ENCODE measurements at regions not wholly inside any gene's neighbourhood (a gene's known extent, or its start where the extent isn't known, plus 50 kb on each side); places are given as distances from the start of the nearest gene placed in this dataset.

DNA sequence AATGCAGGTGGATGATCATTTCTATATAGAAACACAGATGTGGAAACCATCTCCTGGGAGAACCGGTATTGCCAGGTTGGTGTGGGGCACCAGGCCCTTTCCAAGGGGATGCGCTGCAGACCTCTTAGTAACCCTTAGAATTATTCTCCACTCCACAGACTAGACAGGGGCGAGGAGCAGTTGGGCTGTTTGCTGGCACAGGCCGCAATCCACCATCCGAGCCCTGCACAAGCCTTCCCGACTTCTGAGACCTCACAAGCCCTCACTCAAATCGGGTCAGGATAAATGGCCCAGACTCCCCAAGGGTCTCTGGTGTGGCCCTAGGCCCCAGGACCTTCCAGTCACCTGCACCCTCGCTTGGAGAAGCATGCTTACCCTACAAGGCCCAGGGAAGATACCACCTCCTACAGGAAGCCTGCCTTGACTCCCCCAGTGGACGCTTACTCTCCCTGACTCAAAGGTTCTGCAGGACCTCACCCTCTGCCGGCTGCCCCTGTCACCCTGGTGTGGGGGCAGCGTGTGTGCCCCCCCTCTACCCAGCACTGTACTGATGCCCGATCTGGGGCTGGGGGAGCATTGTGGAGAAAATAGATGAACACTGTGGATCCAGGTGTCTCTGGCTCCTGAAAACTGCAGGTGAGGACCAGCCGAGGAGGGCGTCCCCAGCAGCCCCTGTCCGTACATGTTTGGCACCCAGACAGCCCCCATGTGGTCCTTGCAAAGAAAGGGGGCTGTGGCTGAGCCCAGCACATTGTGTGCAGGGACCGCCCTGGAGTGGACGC, 49.8 kb upstream of the ACSF3 start:
- DNase-seq (ENCODE audit: low read depth, low spot score), result no peak
